Left cardiac atrium (tissue), 4 donors: ENCODE measurements at regions not wholly inside any gene's neighbourhood (a gene's known extent, or its start where the extent isn't known, plus 50 kb on each side); places are given as distances from the start of the nearest gene placed in this dataset.

ENCODE experiments used
- ATAC-seq, 2 donors: fragments of 200-7000 bp; cut with Tn5 transposase; one replicate each; pipeline ENCODE4 v1.9.1; 2020; ENCODE audit warnings: mild to moderate bottlenecking in 2 of 2, moderate library complexity in 2 of 2
- DNase-seq: peaks from one replicate; pipeline ENCODE4 v3.0.0-alpha.2; 2020
- intact Hi-C, 2 donors: fragments of 100-400 bp; cut with DNase I; formaldehyde crosslinking; loops; one replicate each; pipeline versions ENCODE4 v1.14.1 to v1.15.1; 2022 to 2023
- donor health status: DM: no; HTN: yes; CAD: no.
- donor health status: DM: no; HTN: yes; CAD: no; lungs with severe emphysema.
- donor health status: DM: yes; HTN: yes; CAD: no.
- donor health status: Dilated cardiomyopathy.

DNA sequence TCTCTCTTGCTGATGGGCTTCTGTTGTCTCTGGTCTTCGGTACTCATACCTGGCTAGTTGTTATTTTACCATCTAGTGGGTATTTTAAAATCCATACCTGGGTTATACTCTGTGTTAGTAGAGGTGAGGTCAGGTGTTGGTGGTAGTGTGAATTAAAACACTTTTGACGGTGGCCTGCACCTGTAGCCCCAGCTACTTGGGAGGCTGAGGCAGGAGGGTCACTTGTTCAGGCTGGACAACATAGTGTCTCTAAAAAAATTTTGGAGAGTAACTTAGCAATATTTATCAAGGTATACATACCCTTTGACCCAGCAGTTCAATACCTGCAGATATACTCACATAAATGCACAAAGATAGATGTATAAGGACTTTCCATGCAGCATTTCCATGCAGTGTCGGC lies 55.4 kb downstream of the GSX1 start:
- ATAC-seq (no peak), DNase-seq (no peak)
- intact Hi-C loops: no loop called here

GRCh38 chr13:27851096-27851850 lies 59.0 kb downstream of the GSX1 start:
- no peak for DNase-seq
- intact Hi-C loops: no loop called here
- no peak for ATAC-seq

- intact Hi-C loops: no loop called here
- DNase-seq (no peak), ATAC-seq (no peak)
These were observed 60.2 kb downstream of the GSX1 start for GRCh38 chr13:27852491-27852890.

DNA sequence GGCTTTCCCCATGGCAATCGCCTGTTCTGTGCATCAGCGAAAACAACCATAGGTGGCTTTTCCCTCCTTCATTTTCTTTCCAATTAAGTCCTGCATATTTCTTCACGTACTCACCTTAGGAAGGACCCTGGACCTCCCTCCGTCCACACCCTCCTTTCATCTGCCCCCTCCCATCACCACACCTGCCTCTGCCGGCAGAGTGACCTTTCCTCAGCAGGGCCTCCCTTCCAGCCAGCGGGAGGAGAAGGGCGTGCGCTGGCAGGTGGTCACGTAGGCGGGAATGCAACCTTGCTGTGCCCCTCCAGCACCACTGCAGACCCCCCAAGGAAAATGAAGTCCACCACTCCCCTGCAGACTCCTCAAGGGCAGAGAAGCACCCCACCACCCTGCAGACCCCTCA lies 61.1 kb downstream of the GSX1 start:
- DNase-seq: no peak
- intact Hi-C loops: no loop called here
- ATAC-seq: no peak

DNA sequence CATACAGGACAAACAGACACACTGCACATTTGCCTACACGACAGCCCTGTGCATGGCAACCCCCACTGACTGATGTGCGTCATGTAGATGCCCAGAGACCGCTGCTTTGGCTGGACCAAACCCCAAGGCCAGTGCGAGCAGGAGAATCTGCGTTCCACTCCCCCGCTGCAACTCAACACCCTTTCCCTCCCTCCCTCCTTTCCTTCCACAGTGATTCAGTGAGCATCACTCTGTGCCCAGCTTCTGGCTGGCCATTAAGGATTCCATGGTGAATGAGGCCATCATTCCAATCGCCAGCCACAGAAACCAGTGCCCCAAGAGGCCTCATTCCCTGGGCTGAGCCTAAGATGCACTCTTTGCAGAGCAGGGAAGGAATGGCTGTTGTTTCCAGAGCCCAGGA lies 61.6 kb downstream of the GSX1 start:
- ATAC-seq (no peak), DNase-seq (no peak)
- intact Hi-C loops: no loop called here

- intact Hi-C loops: no loop called here
- no peak for ATAC-seq
- DNase-seq: no peak
These were observed 62.3 kb downstream of the GSX1 start for GRCh38 chr13:27854606-27855005.

GRCh38 chr13:27855381-27855780 lies 63.1 kb downstream of the GSX1 start:
- ATAC-seq: no peak
- DNase-seq: no peak
- intact Hi-C loops: no loop called here

DNA sequence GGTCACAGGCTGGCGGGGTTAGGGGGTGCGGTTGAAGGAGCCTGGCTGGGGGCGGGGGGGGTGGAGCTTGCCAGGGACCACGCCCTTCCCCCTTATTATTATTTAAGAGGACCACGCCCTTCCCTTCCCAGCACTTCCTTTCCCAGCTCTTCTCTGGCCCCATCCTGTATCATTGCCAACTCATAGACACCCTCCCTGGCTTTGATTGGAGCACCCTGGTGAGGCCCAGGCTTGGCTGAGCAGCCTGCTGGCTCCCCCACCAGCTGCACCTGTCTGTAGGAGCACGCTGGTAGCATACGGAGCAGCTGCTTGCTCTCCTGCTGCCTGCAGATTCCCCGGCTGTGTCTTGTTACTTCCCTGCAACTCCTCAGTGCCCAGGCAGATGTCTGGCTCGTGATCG lies 62.5 kb upstream of the PDX1 start:
- intact Hi-C loops: no loop called here
- ATAC-seq (no peak), DNase-seq (no peak)

GRCh38 chr13:27858046-27858445 lies 61.8 kb upstream of the PDX1 start:
- ATAC-seq (no peak), DNase-seq (no peak)
- intact Hi-C loops: no loop called here

- intact Hi-C loops: no loop called here
- peak in 1 of 2 donors; percentile 23 for ATAC-seq
These were observed 59.1 kb upstream of the PDX1 start for GRCh38 chr13:27860743-27861142.

DNA sequence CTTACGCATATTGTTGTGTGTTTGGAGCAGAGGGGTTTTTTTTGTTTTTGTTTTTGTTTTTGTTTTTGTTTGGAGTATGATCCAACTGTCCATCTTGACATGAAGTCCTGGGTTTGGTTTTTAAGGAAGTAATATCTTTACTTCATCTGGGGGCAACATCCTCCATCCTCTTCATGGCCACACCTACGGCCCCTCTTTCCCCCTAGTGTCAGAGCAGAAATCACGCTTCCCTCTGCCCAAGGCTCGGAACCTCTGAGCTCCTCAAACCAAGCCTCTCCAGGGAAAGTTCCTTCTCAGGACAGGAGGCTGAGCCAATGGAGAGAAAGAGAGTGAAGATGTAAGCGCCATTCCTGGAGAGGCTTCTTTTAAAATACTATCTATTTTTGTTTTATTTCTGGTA lies 58.6 kb upstream of the PDX1 start:
- intact Hi-C loops: no loop called here
- DNase-seq (no peak), ATAC-seq (no peak)

More at GRCh38 chr13:27860743-27861142, 59.1 kb upstream of the PDX1 start:
- no peak for DNase-seq

GRCh38 chr13:27868641-27869435 lies 51.0 kb upstream of the PDX1 start:
- DNase-seq (no peak), ATAC-seq (no peak)
- intact Hi-C loops: no loop called here

DNA sequence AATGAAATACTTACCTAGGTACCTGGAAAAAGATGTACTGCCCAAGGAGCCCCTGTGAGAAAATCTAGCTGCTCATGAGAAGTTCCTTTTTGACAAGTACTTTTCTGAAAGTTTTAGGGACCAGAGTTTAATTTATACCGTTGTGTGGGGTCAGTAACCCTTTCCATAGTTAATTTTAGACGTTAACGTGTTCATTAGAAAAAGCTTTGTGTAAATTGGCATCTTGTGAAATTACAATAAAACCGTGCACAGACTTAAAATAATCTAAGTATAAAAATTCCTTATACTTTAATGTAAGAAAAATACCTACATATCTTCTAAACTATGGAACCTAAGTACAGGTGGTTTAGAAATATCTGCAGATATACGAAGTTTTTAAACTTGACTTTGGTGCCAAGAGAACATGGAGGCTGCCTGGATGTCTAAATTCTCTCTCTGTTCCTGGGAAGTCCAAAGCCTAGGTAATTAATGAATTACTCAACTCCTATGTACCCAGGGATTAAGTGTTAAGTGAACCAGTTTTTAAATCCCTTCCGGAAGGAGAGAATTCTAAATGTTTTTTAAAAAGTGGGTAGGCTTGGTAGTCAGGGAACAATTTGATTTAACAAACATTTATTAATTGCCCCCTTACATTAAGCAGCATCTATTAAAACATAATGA lies 50.2 kb upstream of the PDX1 start:
- intact Hi-C loops: no loop called here
- DNase-seq: no peak
- ATAC-seq: no peak
